NCI-H2107 (cell line): ENCODE measurements at regions not wholly inside any gene's neighbourhood (a gene's known extent, or its start where the extent isn't known, plus 50 kb on each side); places are given as distances from the start of the nearest gene placed in this dataset.

Source experiments
- DNase-seq: peaks from one replicate; lab custom pipeline; 2025; lab: John Stamatoyannopoulos, UW

GRCh38 chr15:93543093-93543492, 454.1 kb upstream of the RGMA start:
- DNase-seq, result no peak

- DNase-seq, result no peak
These were observed 438.5 kb upstream of the RGMA start for GRCh38 chr15:93527374-93528050.

GRCh38 chr15:93524432-93524831, 435.4 kb upstream of the RGMA start:
- DNase-seq, result no peak

GRCh38 chr15:93523481-93523880, 434.5 kb upstream of the RGMA start:
- no peak for DNase-seq

- DNase-seq, result no peak
These were observed 431.2 kb upstream of the RGMA start for GRCh38 chr15:93520206-93520605.

GRCh38 chr15:93519599-93519998, 430.6 kb upstream of the RGMA start:
- DNase-seq, result no peak

- no peak for DNase-seq
These were observed 428.2 kb upstream of the RGMA start for GRCh38 chr15:93517176-93517575.

- DNase-seq, result no peak
These were observed 426.4 kb upstream of the RGMA start for GRCh38 chr15:93515256-93516051.

- no peak for DNase-seq
These were observed 417.6 kb upstream of the RGMA start for GRCh38 chr15:93506646-93507045.

- DNase-seq, result no peak
These were observed 416.5 kb upstream of the RGMA start for GRCh38 chr15:93505506-93505905.

- DNase-seq, result no peak
These were observed 412.9 kb upstream of the RGMA start for GRCh38 chr15:93501946-93502345.

GRCh38 chr15:93500155-93500554, 411.1 kb upstream of the RGMA start:
- no peak for DNase-seq

GRCh38 chr15:93497291-93497690, 408.3 kb upstream of the RGMA start:
- no peak for DNase-seq

GRCh38 chr15:93496888-93497287, 407.9 kb upstream of the RGMA start:
- no peak for DNase-seq

GRCh38 chr15:93495799-93496637, 407.0 kb upstream of the RGMA start:
- no peak for DNase-seq

GRCh38 chr15:93493172-93493571, 404.2 kb upstream of the RGMA start:
- DNase-seq, result no peak

GRCh38 chr15:93491291-93491690, 402.3 kb upstream of the RGMA start:
- DNase-seq, result no peak

- DNase-seq, result no peak
These were observed 399.3 kb upstream of the RGMA start for GRCh38 chr15:93488296-93488713.

- no peak for DNase-seq
These were observed 397.6 kb upstream of the RGMA start for GRCh38 chr15:93486407-93487117.

- DNase-seq, result no peak
These were observed 396.7 kb upstream of the RGMA start for GRCh38 chr15:93485438-93486327.

- DNase-seq, result no peak
These were observed 394.9 kb upstream of the RGMA start for GRCh38 chr15:93483923-93484322.
